ENCODE measurements at regions not wholly inside any gene's neighbourhood (a gene's known extent, or its start where the extent isn't known, plus 50 kb on each side); places are given as distances from the start of the nearest gene placed in this dataset.
"Not testable (repeated sequence)": the region's sequence is repeated elsewhere in the genome, so short reads cannot be mapped to it uniquely, and the experiment has no call there.

DNA sequence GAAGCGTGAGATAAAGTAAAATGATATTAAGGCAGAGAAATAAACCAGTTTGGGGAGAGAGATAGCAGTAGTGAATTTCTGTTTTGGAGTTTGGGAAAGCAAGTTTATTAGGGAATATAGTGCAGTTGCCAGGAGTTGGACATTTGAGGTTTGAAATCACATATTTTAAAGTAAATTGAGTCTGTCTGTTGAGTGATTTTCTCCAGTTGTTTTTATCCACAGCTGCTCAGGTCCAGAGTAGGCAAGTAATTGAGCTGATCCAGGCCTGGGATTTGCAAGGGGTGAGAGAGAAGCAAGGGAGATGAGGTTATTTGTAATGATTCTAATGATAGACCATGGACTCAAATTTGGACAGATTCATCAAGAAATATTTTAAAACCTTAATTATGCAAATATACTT is 481.9 kb downstream of the UTRN start:
- Mint-ChIP-seq H3K4me3 (no peak overlapping the region), H3K27me3 (no peaks in the 10 kb centered on the region), H3K4me1 (peaks cover 0 to 7% of the 10 kb centered on the region in 2 donors), H3K36me3 (peaks cover 2 to 19% of the 10 kb centered on the region in 2 donors), H3K27ac (peak overlapping the region; percentile 56), H3K9me3 (no peaks in the 10 kb centered on the region)
- DNase-seq, result no peak
- ATAC-seq (replicated peaks), result no peak

DNA sequence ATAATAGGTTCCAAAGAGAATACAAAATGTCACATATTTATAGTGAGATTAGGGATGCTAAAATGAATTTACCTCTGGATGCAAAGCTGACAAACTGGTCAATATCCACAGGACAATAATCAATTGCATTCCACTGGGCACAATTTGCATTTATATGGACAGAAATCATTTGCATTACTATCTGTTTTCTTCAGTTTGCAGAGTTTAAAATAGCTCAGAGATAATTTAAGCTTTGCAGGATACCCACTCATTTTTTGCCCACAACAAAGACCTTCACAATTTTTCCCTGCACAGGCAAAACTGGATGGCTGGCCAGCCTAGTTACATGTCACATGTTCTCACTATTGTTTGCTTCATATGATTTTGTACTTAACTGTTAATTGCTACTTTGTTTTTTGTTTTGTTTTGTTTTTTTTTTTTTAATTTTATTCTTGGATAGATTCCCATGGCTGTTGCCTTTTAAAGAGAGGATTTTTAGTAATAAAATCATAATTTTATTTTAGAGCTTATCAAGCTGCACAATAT is 483.5 kb downstream of the UTRN start:
- no peak overlapping the region for H3K27ac Mint-ChIP-seq
- no peaks in the 10 kb centered on the region for H3K27me3 Mint-ChIP-seq
- no peaks in the 10 kb centered on the region for H3K9me3 Mint-ChIP-seq
- ATAC-seq (replicated peaks) (no peak), DNase-seq (no peak)
- H3K36me3 Mint-ChIP-seq, result peaks cover 5 to 21% of the 10 kb centered on the region in 2 donors
- H3K4me1 Mint-ChIP-seq, result peaks cover 0 to 7% of the 10 kb centered on the region in 2 donors
- H3K4me3 Mint-ChIP-seq, result no peak overlapping the region

DNA sequence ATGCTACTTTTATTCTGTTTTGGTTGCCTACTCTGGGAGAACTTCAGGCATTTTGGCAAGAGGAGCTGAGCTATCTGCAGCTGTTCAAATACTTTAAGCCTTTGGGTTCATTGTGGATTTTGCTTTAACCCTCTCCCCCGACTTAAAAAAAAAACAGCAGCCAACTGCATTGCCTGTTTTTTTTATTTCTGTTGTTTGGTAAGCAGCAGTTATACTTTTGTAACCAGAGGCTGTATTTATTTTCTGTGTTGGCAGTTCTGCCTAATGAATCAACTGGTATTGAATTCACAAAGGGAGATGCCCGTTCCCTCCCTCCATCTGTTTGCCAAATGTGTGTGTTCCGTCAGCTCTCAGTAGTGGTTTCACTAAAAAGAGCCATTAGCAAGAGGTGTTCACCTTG is 484.0 kb downstream of the UTRN start:
- H3K27ac Mint-ChIP-seq, result no peak overlapping the region
- peaks cover 6 to 26% of the 10 kb centered on the region in 2 donors for H3K36me3 Mint-ChIP-seq
- peaks cover 0 to 7% of the 10 kb centered on the region in 2 donors for H3K4me1 Mint-ChIP-seq
- H3K4me3 Mint-ChIP-seq, result no peak overlapping the region
- ATAC-seq (replicated peaks) (no peak), DNase-seq (no peak)
- no peaks in the 10 kb centered on the region for H3K9me3 Mint-ChIP-seq
- H3K27me3 Mint-ChIP-seq, result no peaks in the 10 kb centered on the region

DNA sequence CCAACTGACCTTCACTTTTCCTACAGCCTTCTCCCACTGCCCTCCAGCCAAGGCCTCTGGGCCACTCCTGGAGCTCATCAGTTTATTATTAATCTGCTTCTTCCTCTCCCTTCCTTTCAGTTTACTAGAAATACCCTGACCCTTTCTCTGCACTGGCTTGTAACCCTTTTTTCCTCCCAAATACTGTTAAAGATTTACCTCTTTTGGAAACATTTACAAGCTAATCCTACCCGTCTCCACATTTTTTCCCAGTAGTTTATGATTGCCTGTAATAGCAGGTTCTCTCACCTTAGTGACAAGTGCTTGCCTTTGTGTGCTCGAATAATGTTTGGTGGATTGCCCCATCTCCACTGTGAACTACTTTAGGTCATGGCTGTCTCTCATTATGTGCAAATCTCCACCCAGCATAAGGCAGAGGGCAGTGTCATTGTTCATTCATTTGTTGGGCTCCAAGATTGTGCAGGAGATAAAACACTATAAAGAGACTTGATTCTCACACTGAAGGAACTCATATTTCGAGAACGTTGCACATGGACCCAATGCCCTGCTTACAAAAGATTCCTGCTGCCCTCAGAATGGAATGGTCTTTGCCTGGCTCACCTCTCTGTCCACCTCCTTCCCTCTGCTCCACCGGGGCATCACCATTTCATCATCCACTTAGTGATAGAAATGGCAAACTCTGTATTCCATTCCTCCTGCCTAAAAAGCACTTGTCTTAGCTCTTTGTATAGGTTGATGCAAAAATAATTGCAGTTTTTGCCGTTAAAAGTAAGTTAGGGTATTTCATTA is 491.1 kb downstream of the UTRN start:
- Mint-ChIP-seq H3K4me3 (no peak overlapping the region), H3K9me3 (no peaks in the 10 kb centered on the region), H3K27me3 (no peaks in the 10 kb centered on the region), H3K27ac (no peak overlapping the region), H3K4me1 (peaks cover 0 to 6% of the 10 kb centered on the region in 2 donors), H3K36me3 (peaks cover 21 to 41% of the 10 kb centered on the region in 2 donors)
- no peak for DNase-seq
- no peak for ATAC-seq (replicated peaks)

DNA sequence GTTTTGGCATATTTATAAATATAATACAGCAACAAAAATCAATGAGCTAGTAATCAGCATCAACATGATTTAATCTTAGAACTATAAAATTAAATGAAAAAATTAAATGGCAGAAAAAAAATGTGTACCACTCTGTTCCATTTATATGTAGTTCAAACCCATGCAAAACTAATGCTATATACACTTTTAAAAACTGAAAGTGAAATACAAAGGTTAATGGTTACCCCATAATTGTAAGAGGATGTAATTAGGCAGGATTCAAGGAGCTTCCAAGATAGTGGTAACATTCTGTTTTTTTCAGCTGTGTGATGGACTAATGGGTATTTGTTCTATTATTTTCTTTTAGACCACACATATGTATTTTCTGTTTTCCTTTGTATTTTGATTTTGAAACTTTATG is 492.1 kb downstream of the UTRN start:
- Mint-ChIP-seq H3K4me3 (no peak overlapping the region), H3K9me3 (no peaks in the 10 kb centered on the region), H3K36me3 (peaks cover 21 to 44% of the 10 kb centered on the region in 2 donors), H3K27ac (no peak overlapping the region), H3K27me3 (no peaks in the 10 kb centered on the region), H3K4me1 (peaks cover 0 to 6% of the 10 kb centered on the region in 2 donors)
- no peak for ATAC-seq (replicated peaks)
- DNase-seq, result no peak

DNA sequence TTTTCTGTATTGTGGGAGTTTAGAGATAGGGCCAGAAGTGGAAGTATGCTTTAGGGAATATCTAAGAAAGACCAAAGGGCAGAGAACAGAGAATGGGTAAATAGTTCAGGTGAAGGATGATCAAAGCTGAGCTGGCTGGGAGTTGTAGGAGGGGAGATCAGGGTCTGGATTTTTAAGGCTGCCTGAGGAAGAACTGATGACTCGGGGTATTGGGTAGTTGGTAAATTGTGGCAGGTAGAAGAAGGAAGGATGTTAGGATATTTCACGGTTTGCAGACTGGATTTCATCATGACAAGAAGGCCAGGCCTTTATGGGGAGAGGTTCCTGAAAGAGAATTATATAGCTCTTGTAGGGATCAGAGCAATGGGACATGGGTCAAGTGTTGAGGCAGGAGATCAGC is 492.9 kb downstream of the UTRN start:
- DNase-seq (no peak), ATAC-seq (replicated peaks) (no peak)
- Mint-ChIP-seq H3K36me3 (peaks cover 18 to 41% of the 10 kb centered on the region in 2 donors), H3K4me1 (peaks cover 0 to 6% of the 10 kb centered on the region in 2 donors), H3K27me3 (no peaks in the 10 kb centered on the region), H3K9me3 (no peaks in the 10 kb centered on the region), H3K4me3 (no peak overlapping the region), H3K27ac (no peak overlapping the region)

DNA sequence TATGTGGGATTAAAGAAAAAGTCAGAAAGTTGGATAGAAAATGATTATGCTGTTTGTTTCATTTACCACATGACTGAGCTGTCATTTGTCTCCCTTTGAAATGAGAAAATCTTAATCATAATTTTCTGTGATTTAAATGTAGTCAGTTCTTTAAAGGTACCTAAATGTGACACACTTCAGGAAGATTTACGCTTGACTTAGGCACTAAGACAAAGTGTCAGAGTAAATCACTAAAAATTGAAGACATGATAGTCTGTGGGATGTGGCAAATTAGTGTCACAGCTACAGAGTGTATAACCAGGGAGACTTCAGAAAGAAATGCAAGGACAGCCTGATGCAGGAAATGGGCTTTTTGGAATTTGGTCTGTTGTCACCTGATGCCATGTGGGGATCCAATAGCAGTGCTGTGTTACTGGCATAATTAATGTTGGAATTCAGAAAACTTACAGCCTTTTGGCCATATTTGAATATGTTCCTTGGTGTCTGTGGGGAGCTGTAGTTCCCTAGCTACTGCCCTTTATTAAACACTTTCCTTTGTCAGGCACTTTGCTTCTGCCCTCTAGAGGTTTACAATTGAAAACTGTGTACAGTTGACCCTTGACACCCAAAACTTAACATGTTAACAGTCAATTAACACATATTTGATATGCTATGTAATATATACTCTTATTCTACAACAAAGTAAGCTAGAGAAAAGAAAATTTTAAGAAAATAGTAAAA is 493.8 kb downstream of the UTRN start:
- ATAC-seq (replicated peaks) (peak; percentile 59 to 78), DNase-seq (no peak)
- H3K36me3 Mint-ChIP-seq, result peaks cover 15 to 34% of the 10 kb centered on the region in 2 donors

DNA sequence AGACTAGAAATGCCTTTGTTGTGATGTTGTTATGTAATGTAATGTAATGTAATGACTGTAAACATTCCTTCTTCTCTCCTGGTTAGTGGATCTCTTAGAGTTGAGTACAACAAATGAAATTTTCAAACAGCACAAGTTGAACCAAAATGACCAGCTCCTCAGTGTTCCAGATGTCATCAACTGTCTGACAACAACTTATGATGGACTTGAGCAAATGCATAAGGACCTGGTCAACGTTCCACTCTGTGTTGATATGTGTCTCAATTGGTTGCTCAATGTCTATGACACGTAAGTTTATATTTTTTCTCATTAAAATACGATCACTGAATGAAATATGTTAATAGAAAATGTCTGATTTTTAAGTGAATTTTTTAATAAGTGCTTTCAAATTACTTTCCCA is 496.7 kb downstream of the UTRN start:
- peaks cover 8 to 27% of the 10 kb centered on the region in 2 donors for H3K36me3 Mint-ChIP-seq
- DNase-seq, result no peak
- H3K4me1 Mint-ChIP-seq, result peaks cover 0 to 6% of the 10 kb centered on the region in 2 donors
- peak overlapping the region; percentile 10 for H3K27ac Mint-ChIP-seq
- ATAC-seq (replicated peaks), result no peak
- no peak overlapping the region for H3K4me3 Mint-ChIP-seq
- H3K9me3 Mint-ChIP-seq, result no peaks in the 10 kb centered on the region
- no peaks in the 10 kb centered on the region for H3K27me3 Mint-ChIP-seq

More for the DNA sequence above, 493.8 kb downstream of the UTRN start:
- Mint-ChIP-seq H3K9me3 (no peaks in the 10 kb centered on the region), H3K27me3 (no peaks in the 10 kb centered on the region), H3K27ac (no peak overlapping the region), H3K4me3 (no peak overlapping the region), H3K4me1 (peaks cover 0 to 6% of the 10 kb centered on the region in 2 donors)

DNA sequence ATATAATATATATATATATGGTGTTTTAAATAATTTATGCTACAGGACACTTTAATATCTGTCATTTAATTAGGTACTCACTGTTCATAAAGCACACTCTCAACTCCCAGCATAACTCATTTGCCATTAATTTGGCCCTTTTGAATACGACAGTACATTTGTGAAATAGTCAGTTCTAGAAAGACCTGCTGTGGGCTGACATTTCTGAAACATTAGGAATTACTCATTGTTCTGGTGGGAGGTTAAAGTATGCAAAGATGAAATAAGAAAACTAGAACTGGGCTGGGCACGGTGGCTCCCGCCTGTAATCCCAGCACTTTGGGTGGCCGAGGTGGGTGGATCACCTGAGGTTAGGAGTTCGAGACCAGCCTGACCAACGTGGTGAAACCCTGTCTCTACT is 497.5 kb downstream of the UTRN start:
- ATAC-seq (replicated peaks), result peak in 1 of 2 donors; percentile 58
- Mint-ChIP-seq H3K9me3 (no peaks in the 10 kb centered on the region), H3K27me3 (no peaks in the 10 kb centered on the region), H3K4me1 (peaks cover 0 to 4% of the 10 kb centered on the region in 2 donors), H3K4me3 (no peak overlapping the region), H3K36me3 (peaks cover 10 to 27% of the 10 kb centered on the region in 2 donors), H3K27ac (no peak overlapping the region)
- no peak for DNase-seq

DNA sequence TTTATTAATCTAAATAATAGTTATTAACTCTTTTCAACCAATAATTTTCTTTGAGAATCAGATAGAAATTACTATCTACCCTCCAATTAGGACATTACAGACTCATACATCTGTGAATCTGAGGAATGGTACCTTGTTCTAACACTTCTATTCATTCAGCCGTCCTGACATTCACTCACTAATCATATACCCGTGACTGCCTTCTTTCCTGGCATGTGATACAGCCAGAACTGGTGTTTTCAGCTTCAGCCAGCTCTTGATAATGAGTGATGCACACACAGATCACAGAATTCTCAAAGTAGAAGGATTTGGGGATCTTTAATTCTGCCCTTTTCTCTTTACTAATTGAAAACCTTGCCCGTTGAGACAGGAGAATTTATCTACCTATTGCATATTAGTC is 499.9 kb downstream of the UTRN start:
- Mint-ChIP-seq H3K27me3 (no peaks in the 10 kb centered on the region), H3K9me3 (no peaks in the 10 kb centered on the region), H3K4me1 (no peaks in the 10 kb centered on the region), H3K27ac (no peak overlapping the region), H3K36me3 (peaks cover 10 to 24% of the 10 kb centered on the region in 2 donors), H3K4me3 (no peak overlapping the region)
- DNase-seq, result no peak
- no peak for ATAC-seq (replicated peaks)

DNA sequence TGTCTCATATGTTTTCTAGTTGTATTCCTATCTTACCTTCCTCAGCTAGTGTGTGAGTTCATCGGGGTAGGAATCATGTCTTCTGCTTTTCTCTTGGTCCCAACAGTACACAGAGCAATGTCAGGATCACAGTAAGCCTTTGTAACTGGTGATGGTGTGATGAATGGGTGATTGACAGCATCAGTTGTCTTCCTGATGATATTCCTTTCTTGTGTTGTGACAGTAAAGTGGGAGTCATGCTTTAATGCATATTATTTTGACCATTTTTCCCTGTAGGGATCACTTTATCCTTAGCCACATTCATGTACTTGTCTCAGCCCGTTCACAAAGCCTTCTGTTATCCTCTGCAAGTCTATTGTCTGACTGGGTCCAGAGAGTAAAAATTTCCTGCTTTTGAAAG is 501.7 kb downstream of the UTRN start:
- Mint-ChIP-seq H3K4me1 (no peaks in the 10 kb centered on the region), H3K36me3 (peaks cover 7 to 22% of the 10 kb centered on the region in 2 donors), H3K27ac (no peak overlapping the region), H3K9me3 (no peaks in the 10 kb centered on the region), H3K4me3 (no peak overlapping the region), H3K27me3 (no peaks in the 10 kb centered on the region)
- ATAC-seq (replicated peaks) (no peak), DNase-seq (no peak)

DNA sequence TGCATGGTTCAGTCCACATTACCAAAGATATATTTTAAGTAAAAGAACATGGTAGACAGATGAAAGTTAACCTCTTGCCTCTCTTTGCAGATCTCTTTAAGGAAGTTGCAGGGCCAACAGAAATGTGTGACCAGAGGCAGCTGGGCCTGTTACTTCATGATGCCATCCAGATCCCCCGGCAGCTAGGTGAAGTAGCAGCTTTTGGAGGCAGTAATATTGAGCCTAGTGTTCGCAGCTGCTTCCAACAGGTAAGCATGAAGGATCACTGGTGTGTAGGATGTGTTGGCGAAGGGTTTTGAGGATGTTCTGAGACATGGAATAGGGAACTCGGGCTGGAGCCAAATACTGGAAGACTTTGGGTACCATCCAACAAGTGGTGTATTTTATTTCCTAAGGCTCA is 508.6 kb downstream of the UTRN start:
- no peak overlapping the region for H3K27ac Mint-ChIP-seq

DNA sequence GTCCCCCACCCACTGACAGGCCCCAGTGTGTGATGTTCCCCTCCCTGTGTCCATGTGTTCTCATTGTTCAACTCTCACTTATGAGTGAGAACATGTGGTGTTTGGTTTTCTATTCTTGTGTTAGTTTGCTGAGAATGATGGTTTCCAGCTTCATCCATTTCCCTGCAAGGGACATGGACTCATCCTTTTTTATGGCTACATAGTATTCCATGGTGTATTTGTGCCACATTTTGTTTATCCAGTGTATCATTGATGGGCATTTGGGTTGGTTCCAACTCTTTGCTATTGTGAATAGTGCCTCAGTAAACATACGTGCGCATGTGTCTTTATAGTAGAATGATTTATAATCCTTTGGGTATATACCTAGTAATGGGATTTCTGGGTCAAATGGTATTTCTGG is 509.9 kb downstream of the UTRN start:
- peaks cover 10 to 15% of the 10 kb centered on the region in 2 donors for H3K9me3 Mint-ChIP-seq
- not testable (repeated sequence) for ATAC-seq (replicated peaks); H3K27me3 Mint-ChIP-seq; H3K4me3 Mint-ChIP-seq; H3K27ac Mint-ChIP-seq; DNase-seq; H3K4me1 Mint-ChIP-seq
- H3K36me3 Mint-ChIP-seq, result peaks cover 31 to 41% of the 10 kb centered on the region in 2 donors

More for the DNA sequence above, 508.6 kb downstream of the UTRN start:
- Mint-ChIP-seq H3K9me3 (peaks cover 10 to 15% of the 10 kb centered on the region in 2 donors), H3K27me3 (no peaks in the 10 kb centered on the region), H3K36me3 (peaks cover 31 to 37% of the 10 kb centered on the region in 2 donors), H3K4me3 (no peak overlapping the region), H3K4me1 (no peaks in the 10 kb centered on the region)
- no peak for ATAC-seq (replicated peaks)
- DNase-seq, result no peak

DNA sequence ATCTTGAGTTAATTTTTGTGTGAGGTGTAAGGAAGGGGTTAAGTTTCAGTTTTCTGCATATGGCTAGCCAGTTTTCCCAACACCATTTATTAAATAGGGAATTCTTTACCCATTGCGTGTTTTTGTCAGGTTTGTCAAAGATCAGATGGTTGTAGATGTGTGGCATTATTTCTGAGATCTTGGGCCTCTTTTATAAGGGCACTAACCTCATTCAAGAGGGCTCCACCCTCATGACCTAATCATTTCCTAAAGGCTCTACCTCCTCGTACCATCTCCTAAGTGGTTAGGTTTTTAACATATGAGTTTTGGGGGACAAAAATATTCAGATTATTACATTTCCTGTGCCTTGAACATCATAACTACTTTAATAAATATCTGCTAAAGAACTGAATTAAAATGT is 510.9 kb downstream of the UTRN start:
- H3K36me3 Mint-ChIP-seq, result peaks cover 31 to 40% of the 10 kb centered on the region in 2 donors
- H3K4me3 Mint-ChIP-seq, result no peak overlapping the region
- DNase-seq (no peak), ATAC-seq (replicated peaks) (no peak)
- peaks cover 10 to 15% of the 10 kb centered on the region in 2 donors for H3K9me3 Mint-ChIP-seq
- no peaks in the 10 kb centered on the region for H3K4me1 Mint-ChIP-seq
- H3K27ac Mint-ChIP-seq, result no peak overlapping the region
- no peaks in the 10 kb centered on the region for H3K27me3 Mint-ChIP-seq
